ENCODE measurements at regions not wholly inside any gene's neighbourhood (a gene's known extent, or its start where the extent isn't known, plus 50 kb on each side); places are given as distances from the start of the nearest gene placed in this dataset.
A peak's percentile ranks its signal among the peaks of the same experiment; 100 is the strongest.

- Mint-ChIP-seq H3K4me1 (peaks cover 7 to 13% of the 10 kb centered on the region in 2 experiments), H3K9me3 (peaks cover 0 to 3% of the 10 kb centered on the region in 2 experiments; a peak in 2 of 5 replicates), H3K27ac (no peak overlapping the region), H3K36me3 (ENCODE audit: insufficient read depth in 1 of 3, low read depth in 3 of 3) (0 out of 7 replicates have a peak, but pooled peaks cover 0 to 4% (median 0%) of the 10 kb centered on the region in 3 experiments), H3K27me3 (ENCODE audit: low read depth) (no peaks in the 10 kb centered on the region), H3K4me3 (no peak overlapping the region)
- no peak overlapping the region for H4K8ac ChIP-seq (replicated peaks; ENCODE audit: insufficient read length, low read depth, low read length)
- H3K18ac ChIP-seq (ENCODE audit: insufficient read length, low read depth, low read length), result no peak overlapping the region
- peak; percentile 30 for DNase-seq
- H3K27ac ChIP-seq (ENCODE audit: insufficient read length, low read depth, low read length), result no peak overlapping the region
- no peak overlapping the region for H3K56ac ChIP-seq (ENCODE audit: insufficient read length, low read depth, low read length)
- H3K27me3 ChIP-seq (ENCODE audit: insufficient read depth, low read length), result no peaks in the 10 kb centered on the region
- H3K4me2 ChIP-seq (ENCODE audit: insufficient read depth, insufficient read length, low read length), result no peak overlapping the region
- no peak overlapping the region for H2BK120ac ChIP-seq (ENCODE audit: low read depth, low read length, poor library complexity, severe bottlenecking)
- no peak for TF ChIP-seq CTCF (conservative IDR thresholded peaks at IDR 0.05)
- no peaks in the 10 kb centered on the region for H3K79me1 ChIP-seq (ENCODE audit: insufficient read depth, low read depth, low read length, poor library complexity, severe bottlenecking)
- no peak overlapping the region for H4K91ac ChIP-seq (ENCODE audit: insufficient read length, low read depth, low read length)
- H2BK20ac ChIP-seq (ENCODE audit: low read depth, low read length, poor library complexity, severe bottlenecking), result no peak overlapping the region
- no peak overlapping the region for H2BK15ac ChIP-seq (ENCODE audit: low read depth, low read length)
- WGBS (ENCODE audit: extremely low coverage, insufficient read length, low lambda C conversion rate), result no CpG with 5 or more reads among the region's 13 CpGs
- H3K23me2 ChIP-seq (ENCODE audit: insufficient read length, low read depth, low read length, poor library complexity, severe bottlenecking), result no peaks in the 10 kb centered on the region
- H3K79me2 ChIP-seq (ENCODE audit: insufficient read depth, low read length), result no peaks in the 10 kb centered on the region
- H2BK5ac ChIP-seq (ENCODE audit: insufficient read length, low read length), result no peak overlapping the region
- H4K5ac ChIP-seq (ENCODE audit: insufficient read length, low read depth, low read length), result no peak overlapping the region
- no peak overlapping the region for H2AK5ac ChIP-seq (ENCODE audit: insufficient read length, low read length)
- H2AFZ ChIP-seq (ENCODE audit: low read length), result no peak overlapping the region
- H3K14ac ChIP-seq (ENCODE audit: insufficient read depth, low read length), result no peak overlapping the region
- H3K9me3 ChIP-seq (ENCODE audit: control insufficient read depth, low read depth, low read length), result no peaks in the 10 kb centered on the region
- no peak overlapping the region for H3K23ac ChIP-seq (ENCODE audit: insufficient read length, low read depth, low read length)
- H3K4ac ChIP-seq (ENCODE audit: low read depth, low read length), result no peak overlapping the region
- no peak overlapping the region for H3T11ph ChIP-seq (ENCODE audit: low read length)
- H2BK12ac ChIP-seq (ENCODE audit: insufficient read length, low read depth, low read length), result no peak overlapping the region
- no peak overlapping the region for H3K9ac ChIP-seq (ENCODE audit: extremely low read depth, insufficient read length, low read length)
- H3K4me1 ChIP-seq (ENCODE audit: insufficient read depth, low read length), result no peaks in the 10 kb centered on the region; the same call in 1 of the 2 replicates
- H4K20me1 ChIP-seq (ENCODE audit: control insufficient read depth, insufficient read depth, insufficient read length), result no peaks in the 10 kb centered on the region
These were observed 899.0 kb downstream of the TFAP2A start for GRCh38 chr6:9515633-9516606.

All from H9 (cell line).